GM19351 (cell line): ENCODE measurements at regions not wholly inside any gene's neighbourhood (a gene's known extent, or its start where the extent isn't known, plus 50 kb on each side); places are given as distances from the start of the nearest gene placed in this dataset.
"Not testable (repeated sequence)": the region's sequence is repeated elsewhere in the genome, so short reads cannot be mapped to it uniquely, and the experiment has no call there.

Experiments used
- ATAC-seq: cut with Tn5 transposase; IDR thresholded peaks from one replicate; pipeline ENCODE4 v1.9.1; 2021; ENCODE audit warnings: mild to moderate bottlenecking, moderate library complexity; ENCODE audit not compliant: unreplicated experiment

DNA sequence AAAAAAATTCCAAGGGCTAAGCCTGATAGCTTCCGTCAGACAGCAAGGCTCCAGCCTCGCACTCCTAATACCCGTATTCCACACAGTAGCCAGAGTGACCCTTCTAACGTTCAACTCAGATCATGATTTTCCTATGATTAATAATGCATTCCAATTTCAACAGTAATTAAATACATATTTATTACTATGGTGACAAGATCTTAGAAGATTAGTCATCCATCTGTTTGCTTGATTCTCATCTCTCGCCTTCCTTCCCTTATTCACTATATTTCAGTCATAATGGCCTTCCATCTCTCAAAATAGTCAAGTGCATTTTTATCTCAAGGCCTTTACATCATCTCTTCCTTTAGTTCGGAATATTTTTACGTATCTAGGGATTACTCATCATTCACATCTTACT, 621.2 kb upstream of the SPRY2 start:
- no peak for ATAC-seq

DNA sequence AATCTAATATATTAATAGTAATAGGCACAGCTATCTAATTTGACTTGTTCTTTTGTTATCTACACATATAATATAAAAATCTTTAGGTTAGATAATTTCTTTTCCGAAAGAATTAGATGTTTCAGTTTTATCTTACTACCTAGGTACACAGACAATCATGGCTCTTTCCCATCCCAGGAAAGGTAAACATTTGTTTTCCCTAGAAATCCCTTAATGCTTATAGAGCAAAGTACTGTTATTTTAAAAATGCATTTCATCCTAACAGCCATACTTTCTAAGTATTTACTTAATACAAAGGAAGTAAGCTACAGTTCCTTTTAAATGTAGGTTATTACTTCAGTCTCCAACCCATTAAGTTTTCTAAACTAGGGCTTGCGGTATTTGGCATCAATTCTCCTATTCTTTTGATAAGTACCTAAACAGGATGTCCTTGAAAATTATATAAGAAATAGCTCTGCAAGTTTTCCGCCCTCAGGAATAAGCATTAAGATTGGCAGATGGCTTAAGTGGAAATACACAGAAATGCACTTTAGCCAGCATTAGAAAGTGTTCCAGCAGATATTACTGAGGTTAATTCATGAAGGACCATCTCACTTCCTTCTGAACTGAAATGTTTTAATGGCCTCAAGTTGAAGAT, 616.2 kb upstream of the SPRY2 start:
- ATAC-seq: no peak

DNA sequence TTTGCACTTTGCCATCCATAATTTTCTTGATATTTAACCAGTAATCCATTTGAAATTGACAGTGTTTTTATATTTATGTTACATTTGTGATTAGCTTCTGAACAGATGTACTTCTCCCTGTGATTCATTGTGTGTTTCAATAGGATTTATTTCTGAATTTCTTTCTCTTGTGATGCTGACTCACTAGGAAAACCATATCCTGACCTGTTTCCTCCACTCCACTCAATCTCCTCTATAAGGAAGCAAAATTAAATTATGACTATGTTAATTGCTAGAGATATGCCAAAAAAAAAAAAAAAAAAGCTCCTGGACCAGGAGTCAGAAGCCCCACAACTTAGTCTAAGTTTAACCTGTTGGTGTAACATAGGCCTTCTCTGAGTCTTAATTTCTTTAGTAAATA, 614.6 kb upstream of the SPRY2 start:
- ATAC-seq: no peak

DNA sequence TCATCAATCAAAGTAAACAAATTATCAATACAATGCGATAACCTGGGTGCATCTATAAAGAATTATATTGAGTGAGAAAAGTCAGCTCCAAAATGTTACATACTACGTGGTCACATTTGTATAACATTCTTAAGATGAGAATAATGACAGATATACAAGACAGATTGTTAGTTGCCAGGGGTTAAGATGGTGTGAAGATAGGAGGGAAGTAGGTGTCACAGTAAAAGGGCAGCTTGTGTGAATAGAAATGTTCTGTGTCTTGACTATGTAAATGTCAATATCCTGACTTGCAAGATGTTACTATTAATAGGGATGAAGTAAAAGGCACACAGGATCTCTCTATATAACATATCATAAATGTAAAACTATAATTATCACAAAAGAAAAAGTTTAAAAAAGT, 611.2 kb upstream of the SPRY2 start:
- no peak for ATAC-seq

DNA sequence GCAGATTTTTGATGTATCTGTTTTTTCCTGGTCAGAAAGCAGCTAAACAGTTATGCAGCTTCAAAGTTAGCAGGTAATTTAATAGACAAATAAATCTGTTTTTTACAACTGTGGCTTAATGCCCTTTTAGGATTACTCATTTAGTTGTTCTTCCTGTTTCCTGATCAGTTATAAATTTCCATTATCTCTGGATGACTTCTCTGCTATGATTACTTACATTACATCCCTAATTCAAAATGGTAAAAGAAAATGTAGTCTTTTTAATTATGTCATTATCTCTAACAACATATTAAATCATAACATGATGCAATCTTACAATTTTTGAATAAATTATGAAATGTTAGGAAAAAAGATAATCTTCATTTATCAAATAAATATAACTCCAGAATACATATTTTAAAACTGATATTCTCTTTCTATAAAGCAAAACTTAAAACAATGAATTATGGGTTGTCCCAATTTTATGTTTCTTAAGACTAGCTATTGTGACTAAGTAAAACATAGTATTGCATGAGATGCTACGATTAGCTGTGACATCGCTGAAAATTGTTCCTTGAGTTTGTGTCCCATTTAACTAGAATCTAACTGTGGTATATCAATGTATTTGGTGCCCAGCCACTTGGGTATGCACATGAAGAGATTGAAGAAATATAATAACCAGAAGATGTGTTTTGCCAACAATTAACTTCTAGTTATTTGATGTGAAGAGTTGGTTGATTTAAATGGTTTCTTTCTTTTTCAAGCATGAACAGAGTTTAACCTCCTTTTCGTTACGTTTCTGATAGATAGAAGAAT, 605.3 kb upstream of the SPRY2 start:
- no peak for ATAC-seq

DNA sequence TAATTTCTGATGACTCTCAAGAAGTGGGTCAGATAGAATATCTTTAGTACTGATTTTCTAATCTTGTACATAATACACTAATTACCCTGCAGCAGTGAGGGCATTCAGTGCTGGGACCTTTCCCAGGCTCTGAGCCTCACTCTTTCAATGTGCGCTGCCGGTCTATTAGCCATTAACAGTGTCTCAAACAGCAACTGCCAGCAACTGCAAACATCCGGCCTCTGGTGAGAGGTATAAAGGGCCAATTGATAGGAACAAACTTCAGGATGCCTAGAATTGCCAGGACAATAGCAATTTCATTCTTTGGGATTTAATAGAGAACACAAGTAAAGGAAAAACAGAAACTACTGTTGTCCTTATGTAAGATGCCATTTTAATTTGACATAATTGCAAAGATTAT, 604.4 kb upstream of the SPRY2 start:
- ATAC-seq: no peak

DNA sequence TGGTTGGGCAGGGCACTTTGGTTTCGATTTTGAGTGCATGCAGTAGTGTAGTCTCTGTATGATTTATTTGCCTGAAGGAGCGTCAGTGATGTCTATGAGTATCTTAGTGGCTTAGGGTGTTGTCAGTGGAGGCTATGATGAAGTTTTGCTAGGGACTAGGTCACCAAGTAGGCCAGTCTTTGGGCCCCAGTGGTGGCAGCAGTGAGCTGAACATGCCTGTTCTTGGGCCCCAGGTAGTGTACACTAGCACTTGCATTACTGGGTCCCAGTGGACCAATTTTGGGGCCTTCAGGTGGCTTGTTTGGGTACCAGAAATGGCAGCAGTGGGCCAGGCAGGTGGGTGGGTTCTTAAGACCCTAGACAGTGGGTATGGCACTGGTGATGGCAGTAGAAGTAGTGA, 598.7 kb upstream of the SPRY2 start:
- ATAC-seq: no peak

DNA sequence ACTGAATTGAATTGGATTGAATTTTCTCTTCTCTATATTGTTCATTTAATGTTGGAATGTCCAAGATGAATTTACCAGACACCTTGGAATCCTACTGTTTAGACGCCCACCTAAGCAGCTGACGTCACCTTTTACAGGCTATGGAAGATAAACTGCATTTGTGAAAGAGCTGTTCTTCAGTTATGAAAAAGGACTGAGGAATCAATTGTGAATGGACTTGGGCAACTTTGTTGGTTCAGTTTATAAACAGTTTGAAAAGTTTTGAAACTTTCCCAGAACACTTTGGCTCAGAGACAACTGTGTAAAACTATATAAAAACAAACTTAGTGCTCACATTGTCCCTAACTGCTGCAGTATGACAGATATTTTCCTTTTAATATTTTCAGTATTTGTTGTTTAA, 590.8 kb upstream of the SPRY2 start:
- ATAC-seq: no peak

DNA sequence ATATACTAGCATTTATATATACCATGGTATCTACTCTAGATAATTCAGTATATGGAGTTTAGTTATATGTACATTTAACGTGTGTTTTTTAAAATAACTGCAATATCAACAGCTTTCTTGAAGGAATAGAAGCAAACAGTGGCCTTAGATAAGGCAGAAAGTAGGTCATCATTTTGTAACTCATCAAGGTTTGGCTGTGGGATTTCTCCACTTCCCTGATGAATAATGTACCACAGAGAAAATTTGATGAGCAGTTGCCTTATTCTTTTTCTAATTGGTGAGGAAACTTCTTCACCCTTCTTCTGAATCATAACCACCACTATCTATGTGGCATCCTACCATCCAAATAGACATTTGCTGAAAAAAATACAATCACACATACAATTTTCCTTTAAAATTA, 590.2 kb upstream of the SPRY2 start:
- ATAC-seq: no peak

DNA sequence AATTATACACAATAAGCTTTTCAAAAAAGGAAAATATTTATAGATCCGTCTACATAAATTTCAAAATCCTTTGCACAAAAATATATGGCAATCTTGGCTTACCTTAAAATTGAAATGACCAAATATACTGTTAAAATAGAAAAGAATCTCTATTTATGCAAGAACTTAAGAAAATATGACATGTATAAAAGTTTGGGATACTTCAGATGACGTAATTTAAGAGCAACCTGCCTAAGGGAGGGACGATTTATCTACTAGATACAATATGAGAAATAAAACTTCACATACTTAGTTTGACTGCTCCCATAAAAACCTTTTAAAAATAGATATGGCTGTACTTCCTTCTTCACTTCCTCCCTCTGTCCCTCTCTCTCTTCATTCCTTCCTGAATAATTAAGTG, 587.3 kb upstream of the SPRY2 start:
- no peak for ATAC-seq

DNA sequence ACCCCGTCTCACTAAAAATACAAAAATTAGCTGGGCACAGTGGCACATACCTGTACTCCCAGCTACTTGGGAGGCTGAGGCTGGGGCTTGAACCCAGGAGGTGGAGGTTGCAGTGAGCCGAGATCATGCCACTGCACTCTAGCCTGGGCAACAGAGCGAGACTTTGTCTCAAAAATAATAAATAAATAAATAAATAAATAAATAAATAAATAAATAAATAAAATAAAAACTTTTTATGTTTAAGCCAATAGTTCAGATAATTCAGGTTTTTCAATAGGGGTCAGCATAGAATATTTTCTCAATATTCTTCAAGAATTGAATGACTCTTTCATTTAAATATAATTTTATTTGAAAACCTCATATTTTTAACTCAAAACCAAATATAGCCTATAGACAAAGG, 585.1 kb upstream of the SPRY2 start:
- ATAC-seq: not testable (repeated sequence)

DNA sequence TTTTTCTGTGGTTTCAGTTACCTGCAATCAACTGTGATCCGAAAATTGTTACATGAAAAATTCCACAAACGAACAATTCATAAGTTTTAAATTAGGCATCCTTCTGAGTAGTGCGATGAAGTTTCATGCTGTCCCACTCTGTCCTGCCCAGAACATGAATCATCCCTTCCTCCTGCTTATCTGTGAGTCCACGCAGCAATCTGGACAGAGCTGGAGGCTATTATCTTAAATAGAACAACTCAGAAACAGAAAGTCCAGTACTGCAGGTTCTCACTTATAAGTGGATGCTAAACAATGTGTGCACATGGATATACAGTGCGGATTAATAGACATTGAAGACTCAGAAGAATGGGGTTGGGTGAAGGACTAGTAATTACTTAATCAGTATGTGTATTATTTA, 583.7 kb upstream of the SPRY2 start:
- no peak for ATAC-seq

DNA sequence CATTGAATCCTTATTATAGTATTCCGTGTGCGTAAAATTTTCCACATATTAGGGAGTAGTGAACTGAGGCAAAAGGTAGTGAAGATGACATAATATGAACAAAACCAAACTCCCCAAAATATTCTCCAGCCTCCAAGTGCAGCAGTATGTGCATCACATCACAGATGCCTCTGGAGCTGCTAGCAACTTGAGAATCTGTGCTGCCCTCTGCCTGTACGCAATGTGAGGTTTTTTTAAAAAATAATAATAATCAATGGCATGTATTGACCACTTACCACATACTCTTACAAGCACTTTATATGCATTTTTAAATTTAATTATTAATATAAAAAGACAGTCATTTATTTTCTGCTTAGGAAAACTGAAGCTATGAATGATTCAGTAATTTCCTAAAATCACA, 583.0 kb upstream of the SPRY2 start:
- ATAC-seq: no peak

DNA sequence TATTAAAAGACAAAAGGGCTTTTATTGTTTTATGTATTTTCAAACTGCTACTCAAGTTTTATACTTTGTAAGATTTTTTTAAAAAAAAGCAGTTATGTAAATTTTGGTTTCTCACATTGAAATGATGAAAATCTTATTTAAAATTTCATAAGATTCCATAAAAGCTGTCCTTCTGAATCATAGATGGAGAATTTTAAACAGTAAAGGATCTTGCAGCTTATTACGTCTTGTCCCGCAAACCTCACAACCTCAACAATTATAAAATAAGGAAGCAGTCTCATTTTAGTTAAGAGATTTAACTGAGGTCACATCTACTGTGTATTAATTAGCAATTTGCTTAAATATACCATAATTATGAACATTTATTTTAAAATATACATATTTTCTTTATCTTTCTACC, 581.0 kb upstream of the SPRY2 start:
- ATAC-seq: no peak

DNA sequence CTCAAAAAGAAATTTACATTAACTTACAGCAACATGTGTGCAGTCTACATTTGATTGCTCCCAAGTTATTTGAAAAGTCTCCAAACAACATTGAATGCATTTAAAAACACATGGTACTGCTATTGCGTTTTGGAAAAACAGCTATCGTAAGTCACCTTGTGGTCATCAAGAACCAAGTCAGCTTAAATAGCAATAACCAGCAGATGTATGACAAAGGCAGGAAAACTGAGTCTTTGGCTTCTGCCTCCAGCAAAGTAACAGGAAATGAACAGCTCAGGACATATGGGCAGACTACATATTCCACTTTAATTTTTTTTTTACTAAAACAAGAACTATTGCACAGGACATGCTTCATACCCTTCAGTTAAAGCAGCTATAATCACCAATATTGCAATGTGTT, 580.6 kb upstream of the SPRY2 start:
- ATAC-seq: no peak

DNA sequence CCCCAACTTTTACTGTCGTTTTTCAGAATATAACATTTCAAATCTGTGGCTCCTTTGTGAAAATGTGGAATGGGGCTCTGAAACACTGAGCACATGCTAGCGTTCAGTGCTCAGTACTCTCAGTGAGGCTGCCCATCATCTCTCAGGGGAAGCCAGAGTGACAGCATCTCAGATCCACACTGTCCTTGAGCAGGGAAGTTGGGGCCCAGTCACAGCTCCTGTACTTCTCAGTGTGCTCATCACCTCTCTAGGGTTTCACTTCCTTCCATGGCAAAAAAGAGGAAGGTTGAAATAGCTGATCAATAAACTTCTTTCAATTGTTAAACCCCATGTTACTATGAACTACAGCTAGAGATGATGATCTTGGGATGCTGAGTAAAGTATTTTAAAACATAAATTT, 565.9 kb upstream of the SPRY2 start:
- no peak for ATAC-seq

DNA sequence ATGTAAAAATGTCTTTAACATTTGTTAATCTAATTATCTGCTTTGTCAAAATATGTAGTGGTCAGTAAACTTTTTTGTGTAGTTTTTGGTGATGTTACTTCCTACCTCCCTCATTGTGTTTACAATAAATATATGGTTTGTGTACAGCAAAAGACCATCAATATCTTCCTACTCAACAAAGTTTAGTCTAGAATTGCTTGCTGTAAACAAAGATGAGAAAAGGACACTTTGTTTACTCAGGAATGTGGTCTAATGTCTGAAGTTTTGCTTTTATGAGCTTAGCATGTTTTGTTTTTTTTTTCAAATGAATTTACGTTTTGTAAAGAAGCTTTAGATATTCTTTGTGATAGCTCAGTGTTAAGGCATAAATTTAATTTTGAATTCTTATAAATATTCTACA, 563.5 kb upstream of the SPRY2 start:
- no peak for ATAC-seq

DNA sequence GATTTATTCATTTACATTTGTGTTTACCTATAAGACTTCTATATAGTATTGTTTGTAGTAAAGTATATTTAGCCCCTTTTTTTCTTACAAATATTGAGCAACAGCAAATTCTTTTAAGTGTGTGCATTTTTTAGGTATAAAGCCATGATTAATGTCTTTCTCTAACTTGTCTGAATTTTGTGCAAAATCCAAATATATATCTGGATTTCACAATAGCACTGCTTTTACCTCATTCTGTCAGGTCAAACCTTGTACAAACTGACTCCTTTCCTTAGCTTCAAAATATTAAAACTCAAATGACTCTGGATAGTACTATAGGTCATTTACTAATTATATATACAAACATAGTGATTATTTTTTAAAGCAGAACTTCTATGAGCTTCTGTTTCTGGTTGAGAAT, 563.0 kb upstream of the SPRY2 start:
- ATAC-seq: no peak

DNA sequence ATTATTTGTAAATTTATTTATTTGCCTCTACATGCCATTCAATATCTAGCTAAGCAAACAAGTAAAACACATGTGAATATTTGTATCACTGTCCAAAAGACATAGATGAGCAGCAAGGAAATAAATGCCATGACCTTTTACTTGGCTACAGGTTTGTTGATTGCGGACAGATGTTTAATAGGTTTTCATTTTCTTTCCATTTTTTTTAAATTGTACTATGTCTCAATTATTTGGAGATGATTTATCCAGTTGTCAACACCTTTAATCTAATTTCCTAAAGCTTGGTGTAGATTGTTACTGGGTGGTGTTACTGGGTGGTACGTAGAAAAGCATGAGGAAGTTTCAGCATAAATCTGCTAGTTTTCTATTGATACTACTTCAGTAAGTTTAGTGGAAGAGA, 560.6 kb upstream of the SPRY2 start:
- no peak for ATAC-seq

DNA sequence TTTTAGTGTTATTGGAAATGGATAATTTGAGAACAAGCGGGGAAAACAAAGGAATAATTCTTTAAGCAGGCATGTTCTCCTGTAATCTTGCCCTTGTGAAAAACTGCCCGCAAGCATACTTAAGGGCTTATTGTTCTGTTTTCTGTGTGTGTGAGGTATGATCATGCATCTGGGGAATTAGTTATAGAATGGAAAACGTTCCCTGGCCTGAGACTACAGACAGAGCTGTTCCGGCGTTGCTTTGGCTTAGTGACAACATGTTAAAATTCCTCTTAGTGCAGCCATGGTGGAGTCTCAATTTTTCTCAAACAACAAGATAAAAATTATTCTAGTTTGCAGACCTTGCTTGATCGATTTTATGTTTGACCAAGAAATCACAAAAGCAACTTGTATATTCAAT, 560.2 kb upstream of the SPRY2 start:
- no peak for ATAC-seq

DNA sequence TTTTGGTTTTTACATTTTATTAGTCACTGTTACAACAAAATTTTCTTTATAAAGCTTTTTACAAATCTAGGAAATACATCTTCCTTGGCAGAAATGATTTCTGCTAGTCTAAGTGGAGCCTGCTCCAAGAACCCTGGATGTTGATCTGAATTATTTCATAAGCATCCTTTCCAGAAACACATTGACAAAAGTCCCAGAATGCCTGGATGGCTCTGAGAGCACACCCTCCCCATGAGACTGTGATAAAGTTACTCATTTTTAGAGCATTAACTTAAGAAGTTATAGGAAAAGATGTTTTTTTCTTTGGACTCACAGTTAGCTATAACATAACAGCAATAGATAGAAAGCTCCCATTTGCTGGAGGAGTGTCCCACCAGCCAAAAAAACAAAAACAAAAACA, 559.6 kb upstream of the SPRY2 start:
- ATAC-seq: no peak

DNA sequence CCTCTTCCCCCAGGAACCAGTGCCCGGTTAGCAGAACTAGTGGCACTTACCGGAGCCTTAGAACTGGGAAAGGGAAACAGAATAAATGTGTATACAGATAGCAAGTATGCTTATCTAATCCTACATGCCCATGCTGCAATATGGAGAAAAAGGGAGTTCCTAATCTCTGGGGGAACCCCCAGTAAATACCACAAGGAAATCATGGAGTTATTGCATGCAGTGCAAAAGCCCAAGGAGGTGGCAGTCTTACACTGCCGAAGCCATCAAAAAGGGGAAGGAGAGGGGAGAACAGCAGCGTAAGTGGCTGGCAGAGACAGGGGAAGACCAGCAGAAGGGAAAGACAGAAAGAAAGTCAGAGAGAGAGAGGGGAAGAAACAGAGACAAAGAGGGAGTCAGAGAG, 556.7 kb upstream of the SPRY2 start:
- not testable (repeated sequence) for ATAC-seq

DNA sequence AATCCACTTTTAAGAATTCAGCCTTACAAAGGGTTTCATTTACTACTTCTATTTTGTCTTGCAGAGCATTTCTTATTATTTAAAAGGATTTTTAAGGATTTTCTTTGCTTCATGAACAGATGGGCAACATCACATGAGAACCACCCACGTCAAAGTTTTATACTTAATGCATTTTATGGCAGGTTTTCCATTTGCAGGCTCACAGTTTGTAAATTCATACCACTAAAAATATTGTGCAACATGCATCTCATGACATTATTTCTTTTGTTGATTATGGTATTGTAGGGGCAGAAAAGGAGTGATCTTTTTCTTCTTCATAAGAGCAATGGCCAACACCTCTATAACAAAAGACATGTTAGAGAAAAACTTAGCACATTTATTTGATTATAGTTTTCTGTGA, 554.0 kb upstream of the SPRY2 start:
- ATAC-seq: no peak
